Retinal pigment epithelial cell (primary cell): ENCODE measurements at regions not wholly inside any gene's neighbourhood (a gene's known extent, or its start where the extent isn't known, plus 50 kb on each side); places are given as distances from the start of the nearest gene placed in this dataset.
A peak's percentile ranks its signal among the peaks of the same experiment; 100 is the strongest.

ENCODE experiments used
- DNase-seq: peaks from one replicate; pipeline ENCODE4 v3.0.0-alpha.2; 2010; ENCODE audit warnings: low read depth
- H3K4me3 ChIP-seq: 2 replicates; pipeline ENCODE4 v1.5.1; 2011; ENCODE audit warnings: mild to moderate bottlenecking, low read length, control low read depth, moderate library complexity
- TF ChIP-seq, protein P1 (sequence below): conservative IDR thresholded peaks from 2 replicates; pipeline ENCODE4 v1.5.1; 2011; ENCODE audit warnings: low read depth, low read length, control low read depth, inconsistent platforms

DNA sequence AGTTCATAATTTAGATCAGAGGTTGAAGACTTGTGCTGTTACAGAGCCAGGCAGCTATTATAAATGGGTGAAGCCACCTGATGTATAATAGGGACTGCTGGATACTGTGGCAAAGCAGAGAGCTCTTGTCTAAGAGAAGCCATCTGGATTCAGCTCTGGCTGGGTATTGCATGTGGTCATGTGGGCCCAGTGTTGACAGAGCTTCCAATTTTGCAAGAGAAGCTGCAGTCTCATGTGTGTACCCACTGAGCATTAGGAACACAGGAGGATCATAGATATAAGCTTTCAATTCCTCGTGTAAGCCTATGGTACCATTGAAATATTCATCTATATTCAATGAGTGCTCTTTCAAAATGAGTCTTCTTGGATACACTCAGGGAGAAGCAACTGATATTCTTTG, 303.9 kb upstream of the SLCO3A1 start:
- DNase-seq, result no peak
- H3K4me3 ChIP-seq, result no peak overlapping the region
- TF ChIP-seq, protein P1, sequence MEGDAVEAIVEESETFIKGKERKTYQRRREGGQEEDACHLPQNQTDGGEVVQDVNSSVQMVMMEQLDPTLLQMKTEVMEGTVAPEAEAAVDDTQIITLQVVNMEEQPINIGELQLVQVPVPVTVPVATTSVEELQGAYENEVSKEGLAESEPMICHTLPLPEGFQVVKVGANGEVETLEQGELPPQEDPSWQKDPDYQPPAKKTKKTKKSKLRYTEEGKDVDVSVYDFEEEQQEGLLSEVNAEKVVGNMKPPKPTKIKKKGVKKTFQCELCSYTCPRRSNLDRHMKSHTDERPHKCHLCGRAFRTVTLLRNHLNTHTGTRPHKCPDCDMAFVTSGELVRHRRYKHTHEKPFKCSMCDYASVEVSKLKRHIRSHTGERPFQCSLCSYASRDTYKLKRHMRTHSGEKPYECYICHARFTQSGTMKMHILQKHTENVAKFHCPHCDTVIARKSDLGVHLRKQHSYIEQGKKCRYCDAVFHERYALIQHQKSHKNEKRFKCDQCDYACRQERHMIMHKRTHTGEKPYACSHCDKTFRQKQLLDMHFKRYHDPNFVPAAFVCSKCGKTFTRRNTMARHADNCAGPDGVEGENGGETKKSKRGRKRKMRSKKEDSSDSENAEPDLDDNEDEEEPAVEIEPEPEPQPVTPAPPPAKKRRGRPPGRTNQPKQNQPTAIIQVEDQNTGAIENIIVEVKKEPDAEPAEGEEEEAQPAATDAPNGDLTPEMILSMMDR, result no peak

DNA sequence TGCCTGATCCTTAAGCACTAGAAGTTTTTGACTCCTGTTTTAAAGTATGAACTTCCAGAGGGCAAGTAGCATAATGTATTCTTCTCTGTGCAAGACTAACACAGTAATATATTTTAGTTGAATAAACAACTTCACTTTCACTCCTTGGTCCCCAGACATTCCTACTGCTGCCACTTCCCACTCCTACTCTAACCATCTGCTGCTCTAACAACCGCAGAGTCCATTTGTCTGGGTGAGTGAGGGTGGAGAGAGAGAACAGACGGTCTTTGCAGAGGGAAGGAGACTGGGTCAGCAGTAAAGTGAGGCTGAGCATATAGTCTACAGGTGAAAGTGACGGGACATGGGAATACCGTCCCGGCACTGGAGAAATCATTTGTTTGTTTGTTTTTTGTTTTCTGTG, 301.0 kb upstream of the SLCO3A1 start:
- TF ChIP-seq, protein P1, result no peak
- H3K4me3 ChIP-seq, result no peak overlapping the region
- DNase-seq, result no peak

DNA sequence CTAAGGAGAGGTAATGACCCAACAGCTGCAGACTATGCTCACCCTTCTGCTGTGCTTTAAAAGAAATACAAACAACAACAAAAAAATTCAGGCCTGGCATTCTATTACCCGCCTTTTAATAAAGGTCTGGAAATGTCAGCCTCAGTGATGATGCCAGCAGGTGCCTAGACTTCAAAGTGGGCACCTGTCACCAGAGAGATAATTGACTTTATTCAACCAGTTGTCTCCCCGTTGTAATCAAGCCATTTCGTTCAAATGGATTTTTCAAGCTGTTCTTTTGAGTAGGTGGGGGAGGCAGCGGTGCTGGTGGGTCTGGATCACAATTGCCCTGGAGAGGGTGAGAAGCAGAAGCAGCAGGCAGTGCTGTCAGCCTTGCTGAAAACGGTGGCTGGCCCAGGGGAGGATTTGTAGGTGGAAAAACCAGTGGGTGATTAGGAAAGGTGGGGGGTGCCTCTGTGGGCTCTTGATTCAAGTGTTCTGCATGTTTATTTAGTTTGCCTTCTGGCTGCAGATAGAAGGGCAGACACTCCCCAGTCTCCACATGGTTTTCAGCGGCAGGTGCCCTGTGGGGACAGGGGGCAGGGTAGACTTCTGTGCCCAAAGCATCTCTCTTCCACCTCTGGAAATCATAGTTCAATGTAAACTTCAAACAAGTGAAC, 300.2 kb upstream of the SLCO3A1 start:
- DNase-seq, result no peak
- TF ChIP-seq, protein P1, result no peak
- no peak overlapping the region for H3K4me3 ChIP-seq

DNA sequence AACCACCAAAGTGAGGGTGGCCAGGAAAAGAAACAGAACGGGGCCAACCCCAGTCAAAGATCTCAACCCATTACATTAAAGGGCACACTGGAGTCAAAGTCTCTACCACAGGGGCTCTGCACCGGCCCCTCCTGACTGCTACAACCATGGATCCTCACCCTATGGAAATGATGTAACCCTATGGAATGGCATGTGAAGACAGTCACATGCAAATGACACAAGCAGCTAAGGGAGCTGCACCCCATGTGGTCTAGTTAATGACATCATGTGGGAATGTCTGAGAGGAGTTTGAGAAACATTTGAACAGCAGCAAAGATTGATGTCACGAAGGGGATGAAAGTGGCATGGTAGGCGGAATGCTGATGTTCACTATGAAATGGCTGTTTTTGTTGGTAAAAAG, 298.2 kb upstream of the SLCO3A1 start:
- TF ChIP-seq, protein P1, result no peak
- no peak overlapping the region for H3K4me3 ChIP-seq
- no peak for DNase-seq

DNA sequence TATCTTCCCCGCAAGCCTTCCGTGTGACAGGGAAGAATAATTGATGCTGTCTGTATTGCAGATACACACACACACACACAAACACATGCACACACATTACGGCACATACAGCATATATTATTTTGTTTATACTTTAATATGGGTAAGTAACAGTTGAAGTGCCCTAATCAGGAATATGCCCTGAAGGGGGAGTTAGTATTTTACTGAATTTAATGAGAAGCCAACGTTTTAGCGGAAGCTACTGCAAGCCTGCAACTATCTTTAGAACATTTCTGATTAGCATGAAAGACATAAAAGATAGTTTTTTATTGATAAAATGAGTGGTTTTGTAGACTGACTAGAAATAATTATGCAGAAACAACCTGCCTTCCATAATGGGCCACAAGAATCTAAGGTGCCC, 296.6 kb upstream of the SLCO3A1 start:
- H3K4me3 ChIP-seq, result no peak overlapping the region
- no peak for DNase-seq
- TF ChIP-seq, protein P1, result no peak

DNA sequence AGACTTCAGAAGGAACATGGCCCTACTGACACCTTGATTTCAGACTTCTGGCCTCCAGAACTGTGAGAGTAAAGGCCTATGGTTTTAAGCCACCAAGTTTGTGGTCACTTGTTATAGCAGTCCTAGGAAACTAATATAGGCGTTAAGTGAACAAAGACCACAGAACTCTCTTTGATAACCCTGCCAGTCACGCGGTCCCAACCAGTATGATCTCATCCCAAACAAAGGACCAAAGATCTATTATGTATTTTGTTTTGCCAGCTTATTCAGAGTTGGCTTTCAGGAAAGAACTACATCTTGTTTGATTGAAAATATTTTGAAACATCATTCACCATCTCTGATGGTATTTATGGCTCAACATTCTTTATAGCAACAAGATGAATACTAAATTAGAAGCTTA, 294.4 kb upstream of the SLCO3A1 start:
- TF ChIP-seq, protein P1, result no peak
- H3K4me3 ChIP-seq, result no peak overlapping the region
- DNase-seq, result no peak

DNA sequence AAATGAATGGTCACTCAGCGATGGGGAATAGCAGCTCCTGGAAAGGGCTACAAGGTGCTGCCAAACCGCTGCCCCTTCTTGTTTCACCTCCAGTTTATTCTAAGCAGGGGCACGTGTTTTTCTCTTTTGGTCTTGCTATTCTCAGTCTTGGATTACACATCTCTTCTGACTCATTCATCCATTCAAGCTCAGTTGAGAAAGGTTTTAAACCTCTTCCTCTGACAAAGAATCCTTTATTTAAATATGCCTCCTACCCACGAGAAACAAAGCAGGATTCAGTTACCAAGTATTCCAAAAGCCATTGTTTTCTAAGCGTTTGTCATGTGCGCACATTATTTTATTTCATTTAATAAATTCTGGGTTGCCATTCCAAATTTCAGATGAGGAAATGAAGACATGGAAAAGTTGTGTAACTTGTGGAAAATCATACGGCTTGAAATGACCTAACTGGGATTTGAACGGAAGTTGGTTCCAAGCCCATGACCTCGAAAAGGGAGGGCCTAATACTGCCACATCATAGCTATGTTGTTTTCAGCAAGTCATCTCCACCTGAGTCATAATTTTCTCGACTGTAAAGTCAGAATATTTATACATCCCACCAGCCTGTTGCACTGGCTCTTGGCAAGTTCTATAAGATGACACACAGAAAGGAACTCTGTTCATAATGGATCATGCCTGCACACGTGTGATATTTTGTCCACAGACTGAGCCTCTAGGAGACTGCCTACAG, 292.0 kb upstream of the SLCO3A1 start:
- DNase-seq, result peak; percentile 86
- H3K4me3 ChIP-seq, result no peak overlapping the region

More for the DNA sequence above, 292.0 kb upstream of the SLCO3A1 start:
- TF ChIP-seq, protein P1, result no peak
